HG03520 (cell line): ENCODE measurements at regions not wholly inside any gene's neighbourhood (a gene's known extent, or its start where the extent isn't known, plus 50 kb on each side); places are given as distances from the start of the nearest gene placed in this dataset.

Source experiments
- ATAC-seq: cut with Tn5 transposase; IDR thresholded peaks from one replicate; pipeline ENCODE4 v1.9.1; 2021; ENCODE audit warnings: mild to moderate bottlenecking, moderate library complexity; ENCODE audit not compliant: unreplicated experiment

- no peak for ATAC-seq
These were observed 51.0 kb upstream of the LMCD1 start for GRCh38 chr3:8450618-8451017.

GRCh38 chr3:8451696-8452095 lies 49.9 kb upstream of the LMCD1 start:
- no peak for ATAC-seq
